Muscle of arm (tissue), 1 donor: ENCODE measurements at regions not wholly inside any gene's neighbourhood (a gene's known extent, or its start where the extent isn't known, plus 50 kb on each side); places are given as distances from the start of the nearest gene placed in this dataset.

Experiments used
- DNase-seq: peaks from one replicate; pipeline ENCODE4 v3.0.0-alpha.2; 2013

- no peak for DNase-seq
These were observed 219.2 kb upstream of the TBX3 start for GRCh38 chr12:114903083-114903691.

GRCh38 chr12:114902665-114903064, 218.7 kb upstream of the TBX3 start:
- no peak for DNase-seq

- DNase-seq = no peak
These were observed 217.3 kb upstream of the TBX3 start for GRCh38 chr12:114901316-114901715.

- DNase-seq = no peak
These were observed 214.2 kb upstream of the TBX3 start for GRCh38 chr12:114898159-114898558.

- DNase-seq = no peak
These were observed 211.9 kb upstream of the TBX3 start for GRCh38 chr12:114895827-114896226.

GRCh38 chr12:114895081-114895480, 211.1 kb upstream of the TBX3 start:
- DNase-seq = no peak

- no peak for DNase-seq
These were observed 210.1 kb upstream of the TBX3 start for GRCh38 chr12:114894076-114894475.

GRCh38 chr12:114888928-114889584, 205.1 kb upstream of the TBX3 start:
- no peak for DNase-seq

- DNase-seq = no peak
These were observed 204.5 kb upstream of the TBX3 start for GRCh38 chr12:114888448-114888847.

GRCh38 chr12:114885501-114885900, 201.5 kb upstream of the TBX3 start:
- DNase-seq = no peak

- no peak for DNase-seq
These were observed 200.6 kb upstream of the TBX3 start for GRCh38 chr12:114884575-114884974.

GRCh38 chr12:114882083-114882482, 198.1 kb upstream of the TBX3 start:
- no peak for DNase-seq

- no peak for DNase-seq
These were observed 195.4 kb upstream of the TBX3 start for GRCh38 chr12:114879354-114879753.

- no peak for DNase-seq
These were observed 194.8 kb upstream of the TBX3 start for GRCh38 chr12:114878781-114879180.

- DNase-seq = no peak
These were observed 193.1 kb upstream of the TBX3 start for GRCh38 chr12:114876968-114877680.

GRCh38 chr12:114875313-114875712, 191.3 kb upstream of the TBX3 start:
- no peak for DNase-seq

GRCh38 chr12:114873656-114874055, 189.7 kb upstream of the TBX3 start:
- no peak for DNase-seq

GRCh38 chr12:114868995-114869834, 185.2 kb upstream of the TBX3 start:
- DNase-seq = no peak

GRCh38 chr12:114866331-114866730, 182.4 kb upstream of the TBX3 start:
- DNase-seq = no peak

- DNase-seq = peak; percentile 75
These were observed 181.0 kb upstream of the TBX3 start for GRCh38 chr12:114864837-114865551.

GRCh38 chr12:114863911-114864310, 179.9 kb upstream of the TBX3 start:
- no peak for DNase-seq

GRCh38 chr12:114860969-114861368, 177.0 kb upstream of the TBX3 start:
- no peak for DNase-seq
